ENCODE measurements at regions not wholly inside any gene's neighbourhood (a gene's known extent, or its start where the extent isn't known, plus 50 kb on each side); places are given as distances from the start of the nearest gene placed in this dataset.

DNA sequence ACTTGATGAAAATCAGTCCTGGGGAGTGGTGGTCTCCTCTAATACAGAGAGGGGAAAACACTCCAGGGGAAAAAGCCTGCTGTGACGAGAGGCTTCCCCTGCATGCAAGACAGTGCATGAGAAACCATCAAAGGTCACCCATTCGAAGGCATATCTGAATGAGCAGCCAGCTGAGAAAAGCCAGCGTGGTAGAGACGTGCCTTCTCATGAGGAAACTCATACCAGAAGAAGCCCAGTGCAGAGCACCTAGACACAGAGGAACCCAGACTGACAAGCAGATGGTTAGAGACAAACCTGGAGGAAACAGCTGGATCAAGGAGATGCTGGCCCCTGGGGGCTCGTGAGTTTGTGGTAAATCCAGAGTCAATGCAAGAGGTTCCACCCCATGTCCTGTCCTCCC, 534.8 kb downstream of the BRD1 start:
- DNase-seq = no peak

GRCh38 chr22:49291781-49292180, 535.9 kb downstream of the BRD1 start:
- no peak for DNase-seq

GRCh38 chr22:49291169-49291568, 536.5 kb downstream of the BRD1 start:
- DNase-seq = no peak

DNA sequence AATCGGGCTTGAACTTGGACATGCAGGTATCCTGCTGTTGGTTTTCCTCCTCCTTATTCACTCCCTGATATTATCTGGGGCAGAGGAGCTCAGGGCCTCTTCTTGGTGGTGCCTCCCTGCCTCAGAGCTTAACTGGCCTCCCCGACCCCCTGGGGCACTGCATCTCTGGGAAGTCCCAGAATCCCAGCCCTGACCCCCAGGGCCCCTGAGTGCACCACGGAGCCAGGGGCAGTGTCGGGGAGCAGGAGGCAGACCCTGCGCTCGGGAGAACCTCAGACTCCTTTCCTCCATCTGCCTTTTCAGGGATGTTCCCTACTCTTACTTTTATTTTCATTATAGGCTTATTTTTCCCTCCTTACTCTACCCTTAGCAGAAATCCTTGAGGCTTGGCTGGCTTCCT, 537.0 kb downstream of the BRD1 start:
- DNase-seq = no peak

DNA sequence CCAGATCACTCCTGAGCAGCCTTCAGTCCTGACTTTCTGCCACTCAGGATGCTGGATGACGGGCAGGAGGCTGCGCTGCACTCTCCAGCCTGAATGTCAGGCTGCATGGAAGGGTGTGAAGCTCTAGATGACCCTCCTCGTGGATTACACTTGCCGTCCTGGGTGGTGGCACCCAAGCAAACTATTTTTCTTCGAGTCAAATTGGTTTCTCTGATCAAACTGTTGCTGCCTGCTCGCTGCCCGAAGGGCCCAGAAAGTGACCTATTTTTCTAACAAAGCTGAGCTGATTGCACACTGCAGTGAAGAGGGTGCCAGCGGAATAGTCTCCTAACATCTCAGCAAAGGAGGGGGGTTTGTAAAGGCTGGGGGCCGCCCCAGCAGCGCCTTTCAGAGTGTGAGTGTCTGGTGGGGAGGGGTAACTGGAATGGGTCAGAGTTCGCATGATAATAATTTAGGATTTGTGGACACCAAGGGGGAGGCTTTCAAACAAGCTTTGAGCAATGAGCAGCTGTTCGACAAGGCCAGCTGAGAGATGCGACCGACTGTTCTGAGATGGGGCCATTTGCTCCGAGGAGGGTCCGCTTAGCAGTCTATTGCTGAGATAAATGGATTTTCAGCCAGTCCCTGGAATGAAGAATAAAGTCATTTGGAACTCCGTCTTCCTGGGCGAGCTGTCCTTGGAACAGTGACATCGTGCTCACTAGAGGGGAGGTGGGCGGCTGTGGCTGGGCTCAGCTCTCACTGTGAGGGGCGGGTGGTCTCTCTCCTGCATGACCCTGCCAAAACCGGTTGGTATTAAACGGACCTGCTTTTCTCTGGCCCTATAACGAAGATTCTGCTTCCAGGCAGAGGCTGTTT, 537.6 kb downstream of the BRD1 start:
- no peak for DNase-seq

DNA sequence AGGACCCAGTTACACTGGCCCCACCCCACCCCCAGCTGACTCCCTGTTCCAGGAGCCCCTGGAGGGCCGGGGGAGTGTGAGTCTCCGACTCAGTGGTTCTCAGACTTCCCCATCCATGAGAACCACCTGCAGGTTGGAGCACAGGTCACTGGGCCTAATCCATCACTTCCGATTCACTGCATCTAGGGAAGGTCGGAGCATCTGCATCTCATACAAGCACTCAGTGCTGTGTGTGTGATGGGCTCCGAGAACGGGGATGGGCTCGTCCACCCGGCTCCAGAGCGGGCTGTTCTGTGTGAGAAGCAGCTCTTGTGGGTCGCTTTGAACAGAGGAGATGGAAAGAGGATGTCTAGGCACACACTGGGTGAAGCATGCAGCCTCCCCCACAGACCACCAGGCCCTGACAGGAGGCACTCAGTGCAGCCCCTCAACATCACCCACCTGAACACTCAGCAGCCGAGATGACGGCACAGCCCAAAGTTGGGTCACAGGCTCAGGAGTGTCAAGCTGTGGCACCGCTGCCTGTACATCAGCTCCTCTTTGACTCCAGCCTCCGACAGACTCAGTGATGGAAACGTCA, 541.4 kb downstream of the BRD1 start:
- DNase-seq = no peak

- no peak for DNase-seq
Measured at GRCh38 chr22:49284931-49285330, 542.7 kb downstream of the BRD1 start.

- no peak for DNase-seq
Measured at GRCh38 chr22:49284056-49284784, 543.5 kb downstream of the BRD1 start.

GRCh38 chr22:49282596-49282995, 545.1 kb downstream of the BRD1 start:
- DNase-seq = no peak

GRCh38 chr22:49281467-49282340, 546.0 kb downstream of the BRD1 start:
- DNase-seq = peak; percentile 5

DNA sequence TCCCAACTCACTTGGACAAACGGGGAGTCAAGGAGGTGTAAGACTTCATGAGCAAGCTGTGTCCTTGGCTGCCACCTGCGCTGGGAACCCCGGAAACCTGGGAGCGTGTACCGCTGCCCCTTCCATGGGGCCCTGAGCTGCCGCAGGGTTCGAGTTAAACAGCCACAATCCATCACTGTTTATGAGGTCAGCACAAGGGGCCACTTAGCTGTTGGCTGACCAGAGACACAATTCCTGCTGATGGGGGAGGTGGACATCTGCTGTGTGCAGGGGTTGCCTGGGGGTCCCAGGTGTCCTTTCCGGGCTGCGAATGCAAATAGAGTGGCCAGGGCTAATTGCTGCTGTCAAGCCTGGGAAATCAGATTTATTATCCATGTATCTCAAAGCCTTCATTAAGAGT, 549.3 kb downstream of the BRD1 start:
- no peak for DNase-seq

GRCh38 chr22:49276567-49276966, 551.1 kb downstream of the BRD1 start:
- DNase-seq = no peak

DNA sequence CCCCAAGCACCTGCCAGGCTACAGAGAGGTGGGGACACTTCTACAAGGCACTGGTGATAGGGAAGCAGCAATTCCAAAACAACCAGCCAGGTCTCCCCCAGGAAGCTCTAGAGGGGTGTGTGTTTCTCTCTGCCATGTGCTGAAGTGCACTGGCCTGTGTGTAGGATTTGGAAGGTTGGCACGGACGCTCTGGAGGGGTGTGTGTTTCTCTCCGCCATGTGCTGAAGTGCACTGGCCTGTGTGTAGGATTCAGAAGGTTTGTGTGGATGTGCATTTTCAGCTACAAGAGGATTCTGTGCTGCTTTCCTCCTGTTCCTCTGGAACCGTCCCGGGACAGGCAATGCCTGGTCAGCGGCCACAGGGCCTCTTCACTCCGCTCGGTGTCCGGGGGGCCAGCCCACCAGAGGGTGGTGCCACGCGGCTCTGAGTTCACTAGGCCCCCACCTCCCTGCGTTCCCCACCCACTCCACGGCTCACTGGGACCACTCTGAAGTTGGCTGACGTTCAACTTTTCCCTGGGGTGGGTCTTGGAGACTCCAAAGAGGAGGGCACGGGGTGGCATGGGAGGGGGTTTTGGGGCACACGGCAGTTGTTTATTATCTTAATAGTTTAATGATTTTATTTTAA, 552.8 kb downstream of the BRD1 start:
- no peak for DNase-seq

DNA sequence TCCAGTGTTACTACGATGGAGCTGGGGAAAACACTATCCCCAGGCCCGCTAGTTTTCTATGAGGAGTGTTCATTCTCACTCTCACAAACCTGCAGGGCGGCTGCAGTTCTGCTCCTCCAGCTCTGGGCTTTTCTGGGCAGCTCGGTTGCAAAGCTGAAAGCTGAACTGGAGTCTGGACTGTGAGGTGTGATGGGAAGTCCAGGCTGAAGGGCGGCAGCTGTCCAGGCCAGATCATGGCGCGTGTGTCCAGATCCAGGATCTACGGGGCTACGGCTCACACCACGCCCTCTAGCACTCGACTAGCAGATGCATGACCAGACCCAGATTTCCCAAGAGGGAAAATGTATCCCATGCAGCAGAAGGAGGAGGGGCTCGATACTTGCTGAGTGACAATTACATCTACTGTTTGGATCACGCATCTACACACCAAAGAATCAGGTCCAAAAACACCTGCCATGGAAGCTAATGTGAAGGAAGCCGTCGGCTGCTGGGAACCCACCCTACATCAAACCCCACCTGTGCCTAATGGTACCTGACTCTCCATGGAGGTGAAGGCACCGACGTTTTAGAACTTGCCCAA, 555.0 kb downstream of the BRD1 start:
- DNase-seq = no peak

GRCh38 chr22:49271831-49272230, 555.8 kb downstream of the BRD1 start:
- no peak for DNase-seq

DNA sequence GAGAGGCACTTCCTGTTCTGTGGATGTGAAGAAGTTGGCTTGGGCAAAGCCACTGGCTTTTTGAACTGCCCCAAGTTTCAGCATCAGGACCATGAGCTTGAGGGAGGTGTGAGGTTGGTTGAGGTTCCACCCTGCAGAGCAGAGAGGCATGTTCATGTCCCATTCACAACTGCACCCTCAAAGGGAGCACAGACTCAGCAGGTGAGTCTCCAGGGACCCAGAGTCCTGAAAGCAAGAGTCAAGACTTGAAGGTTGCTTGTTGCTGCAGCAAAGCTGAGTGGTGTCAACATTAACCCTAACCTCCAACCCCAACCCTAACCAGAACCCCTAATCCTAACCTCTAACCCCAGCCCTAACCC, 556.3 kb downstream of the BRD1 start:
- no peak for DNase-seq

GRCh38 chr22:49270595-49271368, 556.9 kb downstream of the BRD1 start:
- no peak for DNase-seq

- no peak for DNase-seq
Measured at GRCh38 chr22:49269928-49270327, 557.7 kb downstream of the BRD1 start.

DNA sequence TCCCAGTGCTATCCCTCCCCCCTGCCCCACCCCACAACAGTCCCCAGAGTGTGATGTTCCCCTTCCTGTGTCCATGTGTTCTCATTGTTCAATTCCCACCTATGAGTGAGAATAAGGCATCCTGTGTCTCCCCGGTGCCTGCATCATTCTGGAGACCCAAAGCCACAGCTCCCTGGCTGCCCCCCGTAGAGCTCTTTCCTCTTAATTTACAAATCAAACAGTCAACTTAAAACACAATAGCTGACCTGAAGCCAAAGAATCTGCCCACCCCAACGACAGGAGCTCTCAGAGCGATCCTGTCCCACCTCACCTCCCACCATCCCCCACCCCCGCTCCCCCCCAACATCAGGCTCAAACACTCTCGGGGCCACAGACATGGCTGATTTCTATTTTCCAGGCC, 558.3 kb downstream of the BRD1 start:
- DNase-seq = no peak

GRCh38 chr22:49268924-49269323, 558.7 kb downstream of the BRD1 start:
- DNase-seq = no peak

- DNase-seq = no peak
Measured at GRCh38 chr22:49267996-49268395, 559.7 kb downstream of the BRD1 start.
